ENCODE measurements at regions not wholly inside any gene's neighbourhood (a gene's known extent, or its start where the extent isn't known, plus 50 kb on each side); places are given as distances from the start of the nearest gene placed in this dataset.

DNA sequence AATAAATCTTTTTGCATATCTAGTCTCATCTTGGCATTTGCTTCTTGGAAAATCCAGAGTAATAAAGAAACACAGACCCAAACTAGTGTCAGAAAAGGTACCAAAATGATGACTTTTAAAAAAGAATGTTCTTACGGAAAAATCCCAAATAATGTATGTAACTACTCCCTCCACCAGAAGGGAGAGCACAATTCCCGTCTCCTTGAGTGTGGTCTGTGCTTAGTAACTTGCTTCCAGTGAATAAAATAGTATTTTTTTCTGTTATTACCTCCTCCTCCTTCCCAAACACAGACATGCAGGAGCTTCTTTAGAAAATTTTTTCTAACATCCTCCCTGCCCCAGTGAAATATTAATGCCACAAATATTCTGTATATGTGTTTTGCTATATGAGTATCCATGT, 358.1 kb downstream of the ZFHX3 start:
- TF ChIP-seq GABPA (IDR thresholded peaks at IDR 0.05; ENCODE audit: low read depth) (no peak), CTCF (IDR thresholded peaks at IDR 0.05; ENCODE audit: insufficient read depth, low read length) (no peak), POLR2AphosphoS5 (IDR thresholded peaks at IDR 0.05; ENCODE audit: low read depth) (no peak), SPI1 (IDR thresholded peaks at IDR 0.05; ENCODE audit: borderline replicate concordance, low read depth) (no peak)
- TF ChIP-seq, protein P1, sequence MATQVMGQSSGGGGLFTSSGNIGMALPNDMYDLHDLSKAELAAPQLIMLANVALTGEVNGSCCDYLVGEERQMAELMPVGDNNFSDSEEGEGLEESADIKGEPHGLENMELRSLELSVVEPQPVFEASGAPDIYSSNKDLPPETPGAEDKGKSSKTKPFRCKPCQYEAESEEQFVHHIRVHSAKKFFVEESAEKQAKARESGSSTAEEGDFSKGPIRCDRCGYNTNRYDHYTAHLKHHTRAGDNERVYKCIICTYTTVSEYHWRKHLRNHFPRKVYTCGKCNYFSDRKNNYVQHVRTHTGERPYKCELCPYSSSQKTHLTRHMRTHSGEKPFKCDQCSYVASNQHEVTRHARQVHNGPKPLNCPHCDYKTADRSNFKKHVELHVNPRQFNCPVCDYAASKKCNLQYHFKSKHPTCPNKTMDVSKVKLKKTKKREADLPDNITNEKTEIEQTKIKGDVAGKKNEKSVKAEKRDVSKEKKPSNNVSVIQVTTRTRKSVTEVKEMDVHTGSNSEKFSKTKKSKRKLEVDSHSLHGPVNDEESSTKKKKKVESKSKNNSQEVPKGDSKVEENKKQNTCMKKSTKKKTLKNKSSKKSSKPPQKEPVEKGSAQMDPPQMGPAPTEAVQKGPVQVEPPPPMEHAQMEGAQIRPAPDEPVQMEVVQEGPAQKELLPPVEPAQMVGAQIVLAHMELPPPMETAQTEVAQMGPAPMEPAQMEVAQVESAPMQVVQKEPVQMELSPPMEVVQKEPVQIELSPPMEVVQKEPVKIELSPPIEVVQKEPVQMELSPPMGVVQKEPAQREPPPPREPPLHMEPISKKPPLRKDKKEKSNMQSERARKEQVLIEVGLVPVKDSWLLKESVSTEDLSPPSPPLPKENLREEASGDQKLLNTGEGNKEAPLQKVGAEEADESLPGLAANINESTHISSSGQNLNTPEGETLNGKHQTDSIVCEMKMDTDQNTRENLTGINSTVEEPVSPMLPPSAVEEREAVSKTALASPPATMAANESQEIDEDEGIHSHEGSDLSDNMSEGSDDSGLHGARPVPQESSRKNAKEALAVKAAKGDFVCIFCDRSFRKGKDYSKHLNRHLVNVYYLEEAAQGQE (IDR thresholded peaks at IDR 0.05; ENCODE audit: insufficient replicate concordance, low read depth), result no peak
- no peak for DNase-seq (ENCODE audit: low read depth in 1 of 2, low spot score in 1 of 2)
- H3K27ac ChIP-seq (replicated peaks), result no peak overlapping the region
- no peaks in the 10 kb centered on the region for H3K27me3 ChIP-seq (ENCODE audit: insufficient read depth, poor library complexity, severe bottlenecking)
- no peak overlapping the region for H3K4me3 ChIP-seq (replicated peaks; ENCODE audit: insufficient read depth, low read length)

DNA sequence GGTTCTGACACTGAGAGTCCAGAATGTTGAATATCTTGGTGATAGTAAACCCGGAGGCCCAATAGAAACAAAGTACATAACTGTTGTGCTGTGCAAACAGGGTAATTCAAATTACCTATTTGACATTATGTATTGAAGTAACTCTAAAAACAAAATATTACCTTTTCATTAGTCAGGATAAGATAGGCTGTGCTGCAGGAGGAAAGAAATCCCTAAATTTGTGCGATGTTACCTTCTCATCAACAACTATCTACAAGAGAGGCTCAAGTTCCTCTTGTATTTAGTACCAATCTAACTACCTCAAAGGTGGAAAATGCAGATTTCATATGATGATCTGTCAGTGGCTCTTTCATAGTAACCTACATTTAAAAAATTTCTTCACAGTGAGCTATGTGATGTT, 367.2 kb downstream of the ZFHX3 start:
- no peak for DNase-seq (ENCODE audit: low read depth in 1 of 2, low spot score in 1 of 2)
- Histone ChIP-seq H3K27me3 (ENCODE audit: insufficient read depth, poor library complexity, severe bottlenecking) (no peaks in the 10 kb centered on the region), H3K27ac (replicated peaks) (no peak overlapping the region), H3K4me3 (replicated peaks; ENCODE audit: insufficient read depth, low read length) (no peak overlapping the region)
- TF ChIP-seq SPI1 (IDR thresholded peaks at IDR 0.05; ENCODE audit: borderline replicate concordance, low read depth), result no peak
- no peak for TF ChIP-seq POLR2AphosphoS5 (IDR thresholded peaks at IDR 0.05; ENCODE audit: low read depth)
- no peak for TF ChIP-seq GABPA (IDR thresholded peaks at IDR 0.05; ENCODE audit: low read depth)
- TF ChIP-seq, protein P1 (IDR thresholded peaks at IDR 0.05; ENCODE audit: insufficient replicate concordance, low read depth), result no peak

- H3K27me3 ChIP-seq (ENCODE audit: insufficient read depth, poor library complexity, severe bottlenecking), result no peaks in the 10 kb centered on the region
- no peak for DNase-seq (ENCODE audit: low read depth in 1 of 2, low spot score in 1 of 2)
- no peak overlapping the region for H3K27ac ChIP-seq (replicated peaks)
- no peak overlapping the region for H3K4me3 ChIP-seq (replicated peaks; ENCODE audit: insufficient read depth, low read length)
- no peak for TF ChIP-seq POLR2AphosphoS5 (IDR thresholded peaks at IDR 0.05; ENCODE audit: low read depth)
- no peak for TF ChIP-seq GABPA (IDR thresholded peaks at IDR 0.05; ENCODE audit: low read depth)
- TF ChIP-seq, protein P1 (IDR thresholded peaks at IDR 0.05; ENCODE audit: insufficient replicate concordance, low read depth), result no peak
- no peak for TF ChIP-seq SPI1 (IDR thresholded peaks at IDR 0.05; ENCODE audit: borderline replicate concordance, low read depth)
- no peak for TF ChIP-seq CTCF (IDR thresholded peaks at IDR 0.05; ENCODE audit: insufficient read depth, low read length)
These were observed 368.1 kb downstream of the ZFHX3 start for GRCh38 chr16:72679856-72680255.

All from HL-60 (cell line).